GM18870 (cell line): ENCODE measurements at regions not wholly inside any gene's neighbourhood (a gene's known extent, or its start where the extent isn't known, plus 50 kb on each side); places are given as distances from the start of the nearest gene placed in this dataset.
"Not testable (repeated sequence)": the region's sequence is repeated elsewhere in the genome, so short reads cannot be mapped to it uniquely, and the experiment has no call there.

Experiments
- ATAC-seq: cut with Tn5 transposase; IDR thresholded peaks from one replicate; pipeline ENCODE4 v1.9.1; 2021; ENCODE audit warnings: moderate library complexity; ENCODE audit not compliant: unreplicated experiment

DNA sequence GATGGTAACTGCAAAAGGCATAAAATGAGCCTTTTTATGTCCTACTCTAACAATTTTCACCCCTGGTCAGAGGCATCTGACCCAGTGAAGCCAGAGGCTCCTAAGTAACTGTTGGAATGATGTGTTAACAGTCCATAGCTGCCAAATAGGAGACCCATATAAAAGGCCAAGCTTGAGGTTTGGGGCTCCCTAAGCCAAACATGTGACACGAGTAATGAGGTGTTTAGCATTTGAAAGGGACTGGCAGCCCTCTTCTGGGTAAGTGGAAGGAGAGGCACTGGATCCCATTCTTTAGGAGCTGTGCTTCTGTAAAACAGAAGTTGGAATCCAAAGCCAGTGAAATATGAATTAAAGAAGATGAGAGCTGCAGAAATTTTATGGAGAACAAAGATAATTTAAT lies 100.6 kb upstream of the PNPLA4 start:
- ATAC-seq, result no peak

DNA sequence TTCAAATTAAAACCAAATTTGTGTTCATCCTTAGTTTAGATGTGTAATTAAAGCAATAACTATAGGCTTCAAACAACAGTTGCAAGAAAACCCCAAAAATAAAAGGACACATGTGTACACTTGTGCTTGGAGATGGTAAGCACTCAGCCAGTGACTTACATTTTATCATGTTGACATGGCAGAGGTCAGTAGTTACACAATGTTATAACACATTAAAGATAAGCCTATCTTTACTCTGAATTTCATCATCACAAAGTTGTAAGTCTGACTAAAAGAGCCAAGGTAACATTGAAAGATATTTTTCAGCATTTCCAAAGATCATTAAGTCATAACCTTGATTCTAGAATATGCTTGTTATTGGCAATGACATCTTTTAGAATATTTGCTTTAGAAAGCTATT lies 98.5 kb upstream of the PNPLA4 start:
- no peak for ATAC-seq

DNA sequence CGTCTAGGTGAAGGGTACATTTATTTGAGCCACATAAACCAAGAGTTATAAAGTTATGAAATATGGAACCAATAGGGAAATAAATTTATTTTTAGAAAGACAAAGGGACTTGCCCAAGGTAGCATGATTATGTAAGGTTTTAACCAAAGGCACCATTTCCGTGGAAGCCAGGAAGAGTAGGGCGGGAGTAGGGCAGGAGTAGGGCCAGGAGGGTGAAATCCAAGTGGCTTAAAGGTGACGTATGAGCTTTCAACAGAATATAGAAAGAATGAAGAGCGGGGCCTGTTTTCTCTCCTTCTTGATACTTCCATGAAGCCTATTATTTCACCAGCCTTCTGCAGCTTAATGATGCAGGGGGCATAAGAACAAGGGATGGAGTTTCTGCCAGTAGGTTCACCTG lies 91.7 kb upstream of the PNPLA4 start:
- ATAC-seq, result no peak

DNA sequence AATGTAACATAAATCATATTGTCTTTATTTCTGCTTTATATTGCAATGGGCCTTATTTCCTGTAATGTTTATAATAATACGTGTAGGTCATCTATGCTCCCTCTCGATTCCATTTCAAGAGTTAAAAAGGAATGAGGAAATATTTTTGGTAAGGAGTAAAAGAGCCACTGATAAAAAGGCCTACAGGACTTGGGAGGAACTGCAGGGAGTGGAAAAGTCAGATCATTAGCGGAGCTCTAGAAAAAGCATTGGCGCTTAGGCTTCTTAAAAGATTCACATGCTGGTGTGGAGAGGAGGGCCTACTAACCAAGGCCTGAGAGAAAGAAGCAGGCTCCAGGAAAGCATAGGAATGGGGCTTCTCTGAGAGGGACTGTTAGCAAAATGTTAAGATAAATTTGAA lies 82.9 kb upstream of the PNPLA4 start:
- ATAC-seq, result no peak

DNA sequence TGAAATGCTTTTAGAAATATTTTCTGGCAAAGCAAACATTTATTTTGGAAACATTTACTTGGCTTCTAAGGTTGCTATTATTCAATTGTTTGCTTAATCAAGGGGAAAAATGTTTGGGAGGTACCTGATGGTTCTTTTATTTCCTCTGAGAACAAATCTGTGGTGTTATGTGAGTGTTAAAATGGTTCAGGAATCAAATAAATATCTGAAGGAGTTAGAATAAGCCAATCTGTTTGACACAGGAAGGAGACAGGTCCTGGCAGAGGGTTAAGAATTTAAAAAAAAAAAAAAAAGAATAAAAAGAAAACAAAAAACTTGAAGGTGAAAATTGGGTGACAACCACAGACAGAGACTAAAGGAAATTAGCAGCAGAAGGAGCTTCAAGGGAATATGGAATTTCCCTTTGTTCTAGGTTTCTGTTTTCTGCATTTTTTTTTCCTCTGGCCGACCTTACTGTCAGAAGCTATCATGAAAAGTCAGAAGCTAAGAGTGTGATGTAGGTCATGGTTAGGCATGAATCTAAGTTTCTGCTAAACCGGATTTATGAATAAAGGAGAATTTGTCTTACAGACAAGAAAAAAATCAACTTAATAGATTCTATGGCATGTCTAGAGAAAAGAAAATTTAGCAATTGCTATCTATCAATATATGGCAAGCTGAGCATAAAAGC lies 78.6 kb upstream of the PNPLA4 start:
- no peak for ATAC-seq

DNA sequence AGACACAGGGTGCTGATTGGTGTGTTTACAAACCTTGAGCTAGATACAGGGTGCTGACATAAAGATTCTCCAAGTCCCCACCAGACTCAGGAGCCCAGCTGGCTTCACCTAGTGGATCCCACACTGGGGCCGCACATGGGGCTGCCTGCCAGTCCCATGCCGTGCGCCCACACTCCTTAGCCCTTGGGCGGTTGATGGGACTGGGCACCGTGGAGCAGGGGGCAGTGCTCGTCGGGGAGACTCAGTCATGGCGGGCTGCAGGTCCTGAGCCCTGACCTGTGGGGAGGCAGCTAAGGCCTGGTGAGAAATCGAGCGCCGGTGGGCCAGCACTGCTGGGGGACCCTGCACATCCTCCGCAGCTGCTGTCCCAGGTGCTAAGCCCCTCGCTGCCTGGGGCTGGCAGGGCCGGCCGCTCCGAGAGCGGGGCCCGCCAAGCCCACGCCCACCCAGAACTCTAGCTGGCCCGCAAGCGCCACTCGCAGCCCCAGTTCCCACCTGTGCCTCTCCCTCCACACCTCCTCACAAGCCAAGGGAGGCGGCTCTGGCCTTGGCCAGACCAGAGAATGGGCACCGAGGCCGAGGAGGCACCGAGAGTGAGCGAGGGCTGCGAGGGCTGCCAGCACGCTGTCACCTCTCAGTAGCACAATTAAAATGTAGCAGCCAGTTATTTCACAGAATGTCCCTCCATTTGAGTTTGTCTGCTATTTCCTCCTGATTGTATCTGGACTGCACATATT lies 76.1 kb upstream of the PNPLA4 start:
- ATAC-seq, result no peak

DNA sequence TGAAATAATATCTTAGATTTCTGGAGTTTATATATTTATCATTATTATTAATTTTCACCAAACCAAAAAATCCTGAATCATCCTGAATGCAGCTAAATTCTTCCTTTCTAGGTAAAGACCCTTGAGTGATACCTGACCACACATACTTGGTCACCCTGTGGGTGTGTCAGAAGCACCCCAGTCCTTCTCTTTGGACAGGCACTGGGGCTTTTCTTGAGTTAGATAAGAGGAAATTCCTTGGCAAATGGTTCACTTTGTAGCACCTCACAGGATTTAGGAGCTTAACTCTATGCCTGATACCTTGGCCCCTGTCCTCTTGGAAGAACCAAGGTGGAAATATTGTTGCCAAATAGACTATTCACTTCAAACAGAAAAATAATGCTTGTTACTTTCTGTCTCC lies 69.6 kb upstream of the PNPLA4 start:
- no peak for ATAC-seq

DNA sequence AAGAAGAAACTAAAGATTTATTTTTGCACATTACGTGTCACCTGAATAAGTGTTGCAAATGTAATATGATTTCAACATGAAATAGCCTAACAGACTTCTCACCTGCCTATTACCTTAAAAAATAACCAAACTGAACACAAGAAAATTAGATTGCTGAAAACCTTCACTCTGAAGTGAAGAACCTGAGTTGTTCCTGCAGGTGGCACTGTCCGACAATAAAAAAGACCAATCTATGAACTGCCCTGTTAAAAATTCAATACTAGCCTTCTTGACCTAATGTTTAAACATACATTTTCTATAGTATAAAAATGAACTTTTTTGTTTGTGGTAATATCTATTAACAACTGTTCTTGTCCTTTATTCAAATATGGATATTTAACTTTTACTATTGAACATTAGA lies 69.2 kb upstream of the PNPLA4 start:
- peak; percentile 57 for ATAC-seq

DNA sequence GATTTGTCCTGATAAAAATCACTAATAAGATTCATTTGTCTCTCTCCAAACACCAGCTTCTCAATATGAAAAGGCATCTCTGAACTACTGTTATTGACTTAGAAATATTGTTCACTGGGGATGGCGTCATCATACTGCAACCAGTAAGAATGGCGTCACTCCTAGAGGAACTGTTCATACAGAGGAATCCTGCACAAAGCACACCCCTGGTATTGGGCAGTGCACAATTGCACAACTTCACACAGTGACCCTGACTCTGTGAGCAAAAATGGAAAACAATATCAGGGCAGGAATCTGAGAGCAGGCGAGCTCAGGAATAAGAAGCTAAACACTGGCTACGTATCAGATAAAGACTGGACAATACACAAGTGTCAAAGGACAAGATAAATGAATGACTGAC lies 66.7 kb upstream of the PNPLA4 start:
- no peak for ATAC-seq

DNA sequence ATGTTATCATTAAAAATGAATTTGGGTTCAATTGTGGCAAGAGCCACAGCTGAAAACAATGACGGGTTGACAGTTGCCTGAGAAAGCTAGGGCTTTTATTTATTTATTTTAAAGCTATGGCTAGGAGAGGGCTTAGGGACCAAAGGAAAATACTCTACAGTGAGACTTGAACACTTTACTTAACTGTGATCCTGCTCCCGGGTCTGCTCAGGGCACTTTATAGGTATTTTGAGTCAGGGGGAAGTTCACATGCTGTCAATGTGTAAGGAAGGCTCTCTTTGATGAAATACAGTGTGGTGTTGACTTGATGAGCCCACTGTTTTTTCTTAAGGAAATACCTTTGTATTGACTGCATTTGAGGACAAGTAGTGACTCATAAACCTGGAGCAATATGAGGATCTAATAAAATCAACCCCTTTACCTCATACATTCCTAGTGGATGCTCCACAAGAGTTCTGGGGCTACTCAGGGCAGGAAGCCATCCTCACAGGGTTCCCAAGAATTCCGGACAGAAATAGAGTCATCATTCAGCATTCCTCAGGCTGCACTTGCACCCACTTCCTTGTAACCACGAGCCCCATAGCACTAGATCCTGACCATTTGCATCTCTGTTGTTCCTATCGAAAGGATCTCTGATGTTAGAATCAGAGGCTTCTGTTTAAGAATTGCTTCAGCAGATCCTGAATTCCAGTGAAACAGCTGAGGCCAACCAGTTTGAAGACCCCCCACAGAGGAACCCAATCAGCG lies 61.0 kb upstream of the PNPLA4 start:
- not testable (repeated sequence) for ATAC-seq

DNA sequence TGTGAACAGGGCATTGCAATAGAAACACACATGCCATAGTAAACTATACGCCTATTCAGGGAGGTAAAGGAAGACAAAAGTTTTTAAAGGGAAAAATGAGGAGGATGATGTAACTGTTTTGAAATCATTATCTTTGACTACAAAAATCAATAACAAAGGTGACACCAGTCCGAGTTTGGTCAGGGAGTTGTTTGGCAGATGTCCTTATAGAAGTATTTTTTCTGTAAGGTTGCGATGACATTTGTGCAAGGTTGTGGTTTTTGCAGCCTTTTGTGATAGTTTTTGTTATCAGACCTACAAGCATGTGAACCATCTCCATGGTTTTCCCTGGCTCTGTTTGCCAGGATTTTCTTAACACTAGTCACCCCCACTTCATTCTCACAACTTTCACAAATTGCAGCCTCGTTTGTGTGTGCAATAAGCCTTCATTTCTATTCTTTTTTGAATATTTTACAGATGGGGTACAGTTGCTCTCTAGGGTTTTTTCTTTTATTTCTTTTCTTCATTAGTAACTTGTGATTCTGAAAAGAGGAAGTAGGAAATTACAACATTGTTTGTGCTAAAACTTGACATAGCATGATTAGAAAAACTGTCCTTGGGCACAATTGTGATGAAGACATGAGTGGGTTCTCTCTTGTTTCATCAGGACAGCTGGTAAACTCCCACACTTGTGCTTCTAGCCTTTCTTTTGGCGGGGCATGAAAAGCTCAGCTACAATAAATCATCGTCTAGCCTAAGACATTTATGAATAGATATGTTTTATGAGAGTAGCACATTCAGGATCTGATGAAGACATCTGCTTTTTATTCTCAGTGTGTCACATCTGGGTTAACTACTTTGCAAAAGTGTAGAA lies 60.2 kb upstream of the PNPLA4 start:
- ATAC-seq, result peak; percentile 65

DNA sequence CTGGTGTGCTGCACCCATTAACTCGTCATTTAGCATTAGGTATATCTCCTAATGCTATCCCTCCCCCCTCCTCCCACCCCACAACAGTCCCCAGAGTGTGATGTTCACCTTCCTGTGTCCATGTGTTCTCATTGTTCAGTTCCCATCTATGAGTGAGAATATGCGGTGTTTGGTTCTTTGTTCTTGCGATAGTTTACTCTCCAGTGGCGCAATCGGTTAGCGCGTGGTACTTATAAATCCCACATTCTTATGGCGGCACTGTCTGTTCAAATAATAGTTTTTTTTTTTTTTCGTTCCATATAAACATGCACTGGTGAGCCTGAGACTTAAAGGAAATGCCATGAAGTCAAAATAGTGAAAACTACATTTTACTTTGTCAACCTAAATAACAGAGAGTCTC lies 59.5 kb upstream of the PNPLA4 start:
- not testable (repeated sequence) for ATAC-seq

DNA sequence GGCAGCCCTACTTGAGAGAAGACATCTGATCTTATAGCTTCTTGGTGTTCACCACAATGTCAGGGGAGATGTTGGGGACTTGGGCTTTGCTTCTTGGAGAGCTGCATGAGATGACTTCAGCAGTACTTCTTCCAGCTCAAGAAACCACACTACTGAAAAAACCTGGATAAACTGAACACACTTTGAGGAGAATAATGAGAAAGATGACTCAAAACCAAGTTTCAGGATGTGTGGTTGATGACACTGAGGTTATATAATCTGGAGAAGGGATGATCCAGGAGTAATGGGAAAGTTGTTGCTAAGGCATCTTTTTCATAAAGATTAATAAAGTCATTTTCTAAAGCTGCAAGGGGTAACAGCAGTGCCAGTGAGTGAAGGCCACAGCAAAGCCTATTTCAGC lies 58.4 kb upstream of the PNPLA4 start:
- no peak for ATAC-seq

DNA sequence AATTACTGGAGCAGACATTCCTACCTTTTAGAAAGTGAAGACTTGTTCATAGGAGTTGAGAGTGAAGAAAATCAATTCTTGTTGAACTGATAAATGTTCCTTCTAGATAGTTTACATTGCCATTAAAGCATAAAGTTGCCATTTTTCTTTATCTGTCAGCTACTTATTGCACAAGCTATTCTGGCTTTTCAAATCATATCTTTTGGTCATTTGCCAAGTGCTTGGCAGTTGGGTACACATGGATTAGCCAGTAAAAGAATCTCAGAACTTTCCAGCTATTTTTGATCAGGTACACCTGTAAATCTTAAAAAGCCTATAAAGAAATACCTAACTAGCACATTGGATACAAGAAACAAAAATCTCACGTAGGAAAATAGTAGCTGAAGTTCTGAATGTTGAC lies 56.4 kb upstream of the PNPLA4 start:
- no peak for ATAC-seq
